ENCODE measurements at regions not wholly inside any gene's neighbourhood (a gene's known extent, or its start where the extent isn't known, plus 50 kb on each side); places are given as distances from the start of the nearest gene placed in this dataset.

DNA sequence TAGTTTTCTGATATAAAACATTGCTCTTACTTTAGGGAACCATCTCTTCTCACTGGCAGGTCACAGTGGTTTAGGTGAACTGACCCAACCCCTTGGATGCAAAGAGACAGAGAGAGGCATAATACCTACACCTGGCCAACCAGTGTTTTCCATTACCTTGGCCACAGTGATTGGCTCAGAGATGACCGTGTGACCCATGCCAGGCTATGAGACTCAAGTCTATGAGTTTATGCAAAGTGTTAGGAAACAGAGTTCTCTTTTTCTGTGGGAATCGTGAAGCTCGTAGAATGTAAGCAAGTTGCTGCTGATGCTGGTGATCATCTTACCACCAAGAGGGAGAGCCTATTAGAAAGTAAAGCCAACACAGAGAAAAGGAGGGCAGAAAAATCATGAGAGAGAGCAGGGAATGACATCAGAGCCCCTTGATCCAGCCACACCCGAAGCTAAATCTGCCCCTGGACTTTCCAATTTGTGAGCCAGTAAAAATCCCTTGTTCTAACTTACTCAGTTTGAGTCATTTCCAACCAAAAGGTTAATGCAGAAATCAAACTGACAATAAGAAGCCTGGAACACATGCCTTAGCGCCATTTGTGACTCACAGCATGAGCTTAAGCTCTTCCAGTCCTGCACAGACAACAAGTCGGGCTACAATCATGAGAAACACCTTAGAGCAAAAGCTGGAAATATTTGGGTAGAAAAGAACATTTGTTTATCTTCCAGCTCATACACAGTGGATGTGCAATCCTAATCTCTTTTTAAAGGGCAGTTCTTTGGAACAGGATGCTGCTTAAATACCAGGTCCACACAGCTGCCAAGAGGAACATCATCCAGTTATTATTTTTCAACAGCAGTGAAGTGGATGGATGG, 81.3 kb upstream of the KAZN start:
- DNase-seq (ENCODE audit: low spot score) = no peak
- intact Hi-C loops (cut with DNase I) = no loop called here

DNA sequence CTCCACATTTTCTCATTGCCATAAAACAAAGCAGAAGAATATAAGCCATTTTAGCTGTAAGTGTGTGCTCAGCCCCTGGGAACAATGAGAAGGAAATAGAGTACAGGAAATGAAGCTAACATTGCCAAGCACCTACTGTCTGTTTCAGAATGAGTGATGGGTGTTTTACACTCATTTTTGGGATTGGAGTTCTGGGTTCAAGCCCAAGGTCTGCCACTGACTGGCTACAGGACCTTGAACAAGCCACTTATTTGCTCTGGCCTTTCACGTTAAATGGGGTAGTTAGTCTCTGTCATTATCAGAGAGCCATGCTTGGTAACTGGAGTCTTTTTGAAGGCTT, 80.7 kb upstream of the KAZN start:
- no peak for DNase-seq (ENCODE audit: low spot score)

DNA sequence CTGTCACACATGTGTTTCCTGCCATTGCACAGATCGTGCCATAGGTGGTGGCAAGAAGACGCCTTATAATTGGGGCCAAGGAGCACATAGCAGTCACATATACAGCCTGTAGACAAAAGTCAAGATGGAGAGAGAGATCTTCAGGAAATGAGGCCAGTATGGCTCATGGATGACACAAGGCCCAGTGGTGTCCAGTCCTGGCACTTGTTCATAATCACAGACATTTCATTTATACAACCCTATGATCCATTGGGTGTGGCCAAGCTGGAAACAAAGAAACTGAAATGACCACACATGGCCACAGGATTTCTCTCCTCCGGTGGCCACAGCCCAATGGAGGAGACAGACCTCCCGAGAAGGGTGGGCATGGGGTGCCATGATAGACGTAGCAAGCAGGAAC, 78.5 kb upstream of the KAZN start:
- no peak for DNase-seq (ENCODE audit: low spot score)
- intact Hi-C loops (cut with DNase I) = no loop called here

More for the DNA sequence above, 80.7 kb upstream of the KAZN start:
- intact Hi-C loops (cut with DNase I) = no loop called here

DNA sequence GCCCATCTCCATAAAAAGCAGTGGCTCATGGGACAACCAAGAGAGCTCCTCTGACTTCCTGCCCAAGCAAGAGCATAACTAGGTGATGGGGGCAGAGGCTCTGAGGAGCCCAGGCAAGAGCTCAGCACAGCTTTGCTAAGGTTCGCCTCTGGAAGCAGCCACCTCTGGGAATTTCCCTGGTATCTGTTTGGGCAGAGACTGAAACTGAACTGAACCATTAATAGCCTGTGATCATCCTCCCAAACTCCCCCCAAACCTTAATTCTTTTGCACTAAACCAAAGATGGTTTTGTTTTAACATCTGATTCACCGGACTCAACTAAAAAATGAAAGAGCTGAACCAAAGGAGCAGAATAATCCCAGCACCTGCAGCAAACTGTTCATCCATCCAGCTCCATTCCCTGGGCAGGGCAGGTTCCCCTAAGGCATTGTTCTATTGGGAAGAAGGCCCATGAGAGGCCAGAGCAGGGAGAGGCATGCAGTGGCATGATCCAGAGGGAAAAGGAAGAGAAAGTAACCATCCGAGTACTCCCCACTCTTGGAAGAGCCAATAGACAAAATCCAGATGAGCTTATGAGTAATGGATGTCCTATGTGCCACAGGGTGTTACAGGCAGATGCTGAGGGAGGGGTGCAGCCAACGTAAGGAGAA, 77.8 kb upstream of the KAZN start:
- intact Hi-C loops (cut with DNase I) = no loop called here
- no peak for DNase-seq (ENCODE audit: low spot score)

DNA sequence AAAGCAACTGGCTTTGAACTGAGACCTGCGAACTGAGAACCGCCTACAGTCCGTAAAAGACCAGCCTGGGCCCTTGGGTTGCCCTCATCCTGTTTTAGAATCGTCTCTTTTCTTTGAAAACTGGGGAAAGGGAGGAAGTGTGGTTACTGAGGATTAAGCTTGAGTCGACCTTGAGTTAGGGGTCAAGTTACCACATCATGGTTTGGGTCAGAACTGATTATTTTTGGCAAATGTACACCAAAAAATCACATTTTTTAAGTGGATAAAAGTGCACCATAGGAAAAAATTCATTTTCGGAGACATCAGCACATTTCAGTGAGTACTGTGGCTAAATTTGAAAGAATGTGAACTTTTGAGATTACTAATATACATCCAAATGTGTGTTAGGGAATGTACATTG, 76.9 kb upstream of the KAZN start:
- DNase-seq (ENCODE audit: low spot score) = no peak
- intact Hi-C loops (cut with DNase I) = loop anchor here (2.0 kb wide), 1 partner anchor 35 kb away; no protein-coding TSS in a partner anchor

DNA sequence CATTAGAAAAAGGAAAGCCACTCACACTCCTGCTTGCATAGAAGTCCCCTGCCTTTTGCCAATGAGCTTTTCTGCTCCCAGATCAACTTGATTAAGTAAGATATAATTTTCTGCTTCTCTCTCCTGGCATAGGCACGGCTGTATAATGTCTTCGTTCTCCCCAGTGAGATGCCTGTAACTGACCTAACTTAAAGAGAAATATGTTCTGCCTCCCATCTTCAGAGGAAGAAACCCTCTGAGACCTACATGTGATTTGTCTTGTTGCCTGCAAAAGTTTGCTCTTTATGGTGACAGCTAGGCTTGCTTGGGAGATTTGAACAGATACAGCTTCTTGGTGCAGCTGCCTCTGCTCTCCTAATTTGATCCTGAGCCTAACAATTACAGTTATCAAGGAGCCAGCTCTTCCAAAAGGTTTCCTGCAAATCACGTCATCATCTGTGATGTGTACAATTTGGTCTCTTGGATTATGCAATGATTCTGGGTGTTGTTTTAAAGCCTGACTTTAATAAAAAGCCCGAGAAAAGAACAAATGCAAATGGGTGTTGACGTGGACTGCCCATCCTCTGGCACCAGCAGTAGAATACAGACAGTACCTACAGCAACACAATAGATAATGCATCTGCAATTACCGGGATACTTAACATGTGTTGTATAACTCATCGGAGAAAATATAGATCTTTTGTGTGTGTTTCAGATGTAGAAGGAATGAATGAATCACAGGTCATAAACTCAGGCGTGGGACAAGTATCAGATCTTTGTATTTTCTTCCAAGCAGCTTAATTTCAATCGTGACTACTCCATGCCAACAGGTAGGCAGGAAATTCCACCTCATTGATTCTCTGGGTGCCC, 76.2 kb upstream of the KAZN start:
- no peak for DNase-seq (ENCODE audit: low spot score)
- intact Hi-C loops (cut with DNase I) = loop anchor here (2.0 kb wide), 1 partner anchor 36 kb away; no protein-coding TSS in a partner anchor

DNA sequence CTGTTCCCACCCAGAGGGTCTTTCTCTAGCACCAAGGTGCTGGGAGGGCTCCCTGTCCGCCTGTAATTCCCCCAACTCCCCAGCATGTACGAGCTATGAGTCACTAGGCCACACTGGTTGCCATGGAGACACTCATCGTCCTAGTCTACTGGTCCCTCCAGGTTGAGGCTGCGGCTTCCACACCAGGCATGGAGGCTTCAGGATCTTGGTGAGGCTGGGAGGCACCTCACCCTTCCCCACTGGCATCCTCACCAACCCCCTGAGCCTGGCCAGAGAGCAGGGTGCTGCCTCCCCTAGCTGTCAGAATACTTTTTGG, 75.6 kb upstream of the KAZN start:
- no peak for DNase-seq (ENCODE audit: low spot score)
- intact Hi-C loops (cut with DNase I) = loop anchor here (2.0 kb wide), 1 partner anchor 36 kb away; no protein-coding TSS in a partner anchor

DNA sequence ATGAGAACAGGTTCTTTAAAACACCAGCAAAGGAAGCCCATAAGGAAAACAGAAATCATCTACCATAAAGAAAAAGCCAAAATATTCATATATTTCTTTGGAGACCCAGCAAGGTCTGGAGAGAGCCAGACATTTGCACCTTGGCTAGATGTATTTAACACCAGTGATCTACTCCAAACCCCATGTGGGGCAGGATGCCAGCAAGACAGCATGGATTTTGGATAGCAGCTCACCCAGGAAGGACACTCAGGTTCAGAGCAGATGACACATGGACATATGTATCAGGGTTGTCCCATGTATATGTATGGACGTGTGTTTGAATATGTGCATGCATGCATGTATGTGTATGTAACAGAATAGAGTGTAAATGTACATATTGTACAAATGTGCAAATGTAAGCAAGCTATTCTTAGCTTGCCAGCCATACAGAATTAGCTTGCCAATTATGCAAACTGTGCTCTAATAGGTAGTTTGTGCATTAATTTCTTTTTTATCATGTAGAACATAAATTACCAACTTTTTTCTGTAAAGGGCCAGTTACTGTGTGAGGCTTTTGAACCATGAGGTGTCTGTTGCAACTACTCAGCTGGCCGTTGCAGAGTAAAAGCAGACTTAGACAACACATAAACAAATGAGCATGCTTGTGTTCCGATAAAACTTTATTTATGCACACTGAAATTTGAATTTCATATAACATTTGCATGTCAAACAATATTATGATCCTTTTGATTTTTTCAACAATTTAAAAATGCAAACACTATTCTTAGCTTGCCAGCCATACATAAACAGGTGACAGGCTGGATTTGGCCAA, 73.5 kb upstream of the KAZN start:
- intact Hi-C loops (cut with DNase I) = no loop called here

DNA sequence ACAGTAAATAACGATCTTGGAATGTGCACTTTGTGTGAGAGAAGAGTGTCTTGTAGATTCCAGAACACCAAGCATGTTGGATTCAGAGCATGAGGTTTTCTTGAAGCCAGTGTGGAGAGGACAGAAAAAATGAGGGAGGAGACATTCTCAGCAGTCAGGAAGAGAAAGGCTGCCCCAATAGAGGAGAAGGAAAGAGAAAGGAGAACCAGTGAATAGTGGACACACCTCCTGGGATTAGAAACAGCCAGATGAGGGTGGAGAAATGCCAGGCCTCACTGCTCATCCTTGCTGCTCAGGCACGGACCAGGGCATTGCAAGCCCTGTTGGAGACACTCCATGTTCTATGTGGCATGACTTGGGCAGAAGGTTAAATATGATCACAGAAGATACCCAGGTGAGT, 69.0 kb upstream of the KAZN start:
- DNase-seq (ENCODE audit: low spot score) = no peak
- intact Hi-C loops (cut with DNase I) = no loop called here

More for the DNA sequence above, 73.5 kb upstream of the KAZN start:
- no peak for DNase-seq (ENCODE audit: low spot score)

DNA sequence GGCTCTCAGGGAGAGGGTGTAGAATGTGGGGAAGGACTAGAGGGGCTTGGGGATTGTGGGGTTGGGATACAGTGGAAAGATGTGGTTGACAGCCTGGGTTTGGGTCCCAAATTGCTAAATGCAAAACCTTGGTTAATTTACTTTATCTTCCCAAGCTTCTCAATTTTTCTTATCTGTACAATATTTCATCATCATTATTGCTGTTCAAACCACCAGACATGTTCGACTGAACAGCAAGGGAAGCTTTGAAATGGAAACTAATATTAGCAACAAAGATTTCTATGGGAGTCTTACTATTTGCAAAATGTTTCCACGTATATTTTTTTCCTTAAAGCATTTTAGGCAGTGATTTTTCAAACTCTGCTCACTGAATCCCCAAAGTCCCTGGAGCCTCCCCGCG, 67.0 kb upstream of the KAZN start:
- intact Hi-C loops (cut with DNase I) = no loop called here
- no peak for DNase-seq (ENCODE audit: low spot score)

DNA sequence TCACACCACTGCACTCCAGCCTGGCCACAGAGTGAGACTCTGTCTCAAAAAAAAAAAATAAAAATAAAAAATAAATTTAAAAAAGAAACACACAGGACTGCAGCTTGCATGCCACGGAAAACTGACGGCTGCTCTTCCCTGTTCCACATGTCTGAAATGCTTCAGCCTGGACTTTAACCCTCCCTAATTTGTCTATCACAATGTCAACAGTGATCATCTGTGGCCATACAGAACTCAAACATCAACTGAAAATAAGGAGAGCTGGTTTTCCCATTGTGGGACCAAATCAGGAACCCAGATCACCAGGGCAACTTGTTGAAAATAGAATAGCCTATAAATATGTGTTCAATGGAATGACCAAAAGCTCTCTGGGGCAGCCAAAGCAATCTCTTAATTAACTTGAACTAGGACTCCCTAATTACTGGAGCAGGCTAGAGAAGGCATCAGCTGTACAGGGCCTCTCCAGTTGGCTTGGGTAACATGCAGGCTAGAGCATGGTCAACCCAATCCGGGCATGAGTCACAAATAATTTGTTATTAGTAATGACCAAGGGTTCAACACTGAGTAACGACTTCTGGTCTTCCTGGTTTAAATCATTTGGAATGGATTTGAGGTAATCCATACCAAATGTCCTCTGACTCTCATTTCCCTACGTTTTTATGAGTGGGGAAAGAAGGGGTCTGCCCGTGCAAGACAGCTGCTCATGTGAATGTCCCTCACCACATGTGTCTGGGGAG, 62.7 kb upstream of the KAZN start:
- DNase-seq (ENCODE audit: low spot score) = no peak
- intact Hi-C loops (cut with DNase I) = no loop called here

DNA sequence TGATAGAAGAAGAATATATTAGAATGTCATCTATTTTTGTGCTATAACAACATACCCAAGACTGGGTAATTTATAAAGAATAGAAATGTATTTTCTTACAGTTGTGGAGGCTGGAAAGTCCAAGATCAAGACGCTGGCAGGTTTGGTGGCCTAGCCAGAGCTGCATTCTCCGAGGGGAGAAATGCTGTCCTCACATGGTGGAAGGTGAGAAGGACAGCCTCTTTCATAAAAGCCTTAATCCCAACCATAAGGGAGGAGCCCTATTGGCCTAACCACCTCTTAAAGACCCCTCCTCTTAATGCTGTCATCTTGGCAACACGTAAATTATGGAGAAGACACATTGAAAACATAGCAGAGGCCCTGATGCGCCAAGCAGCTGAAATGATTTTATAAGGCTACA, 60.1 kb upstream of the KAZN start:
- intact Hi-C loops (cut with DNase I) = no loop called here
- no peak for DNase-seq (ENCODE audit: low spot score)

DNA sequence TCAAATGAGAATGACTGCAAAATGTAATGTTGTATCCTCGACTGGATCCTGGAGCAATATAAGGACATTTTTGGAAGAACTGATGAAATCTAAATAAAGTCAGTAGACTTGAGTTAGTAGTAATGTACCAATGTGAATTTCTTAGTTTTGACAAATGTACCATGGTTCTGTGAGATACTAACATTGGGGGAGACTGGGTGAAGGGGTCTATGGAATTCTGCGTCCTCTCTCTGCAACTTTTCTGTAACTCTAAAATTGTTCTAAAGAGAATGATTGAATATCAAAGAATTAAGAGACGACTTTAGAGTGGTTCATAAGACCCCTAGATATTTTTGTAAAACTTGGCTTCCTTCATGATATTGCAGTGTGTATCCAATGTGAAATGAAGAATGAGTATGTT, 59.2 kb upstream of the KAZN start:
- intact Hi-C loops (cut with DNase I) = no loop called here
- DNase-seq (ENCODE audit: low spot score) = no peak

DNA sequence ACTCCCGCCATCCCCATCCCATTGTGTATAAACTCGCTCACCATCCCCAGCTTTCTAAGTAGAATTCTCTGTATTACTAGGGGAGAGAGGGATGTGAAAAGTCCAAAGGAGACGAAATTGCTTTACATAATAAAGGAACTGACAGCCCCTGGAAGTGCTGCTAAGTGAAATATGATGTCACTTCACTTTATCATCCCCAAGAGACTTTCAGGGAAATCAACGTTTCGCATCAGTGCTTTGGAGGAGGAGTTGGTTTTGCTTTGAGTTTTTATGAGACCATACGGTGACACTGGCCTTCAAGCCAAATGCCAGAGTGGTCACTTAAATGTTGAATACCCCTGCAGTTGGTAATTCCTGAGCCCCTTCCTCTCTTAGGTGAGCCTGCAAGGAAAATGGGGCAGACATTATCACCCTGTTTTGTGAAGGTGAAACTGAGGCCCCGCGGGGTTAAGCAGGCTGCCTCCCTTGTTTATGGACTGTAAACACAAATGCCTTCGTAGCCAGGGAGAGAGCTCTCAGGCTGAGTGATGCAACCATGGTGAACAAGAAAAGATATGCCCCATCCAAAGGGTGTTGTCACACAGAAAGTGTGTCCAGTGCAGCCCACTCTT, 58.4 kb upstream of the KAZN start:
- intact Hi-C loops (cut with DNase I) = no loop called here
- no peak for DNase-seq (ENCODE audit: low spot score)

DNA sequence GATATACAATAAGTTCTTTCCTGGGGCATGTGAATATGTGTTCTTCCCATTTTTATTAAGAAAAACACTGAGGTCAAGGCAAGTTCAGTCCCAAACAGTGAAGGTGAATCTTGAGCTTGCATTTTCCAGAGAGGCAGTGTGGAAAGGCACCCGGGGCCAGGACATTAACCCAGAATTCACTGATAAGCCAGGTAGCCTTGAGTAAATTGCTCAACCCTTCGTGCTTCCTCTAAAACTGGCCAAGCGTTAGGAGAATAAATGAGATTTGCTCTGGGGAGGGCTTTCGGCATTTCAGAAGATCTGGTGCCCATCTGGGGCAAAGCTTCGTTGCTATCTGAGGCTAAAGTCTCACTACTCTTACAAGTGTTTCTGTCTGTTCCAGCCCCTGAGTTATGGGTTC, 57.1 kb upstream of the KAZN start:
- no peak for DNase-seq (ENCODE audit: low spot score)
- intact Hi-C loops (cut with DNase I) = no loop called here

DNA sequence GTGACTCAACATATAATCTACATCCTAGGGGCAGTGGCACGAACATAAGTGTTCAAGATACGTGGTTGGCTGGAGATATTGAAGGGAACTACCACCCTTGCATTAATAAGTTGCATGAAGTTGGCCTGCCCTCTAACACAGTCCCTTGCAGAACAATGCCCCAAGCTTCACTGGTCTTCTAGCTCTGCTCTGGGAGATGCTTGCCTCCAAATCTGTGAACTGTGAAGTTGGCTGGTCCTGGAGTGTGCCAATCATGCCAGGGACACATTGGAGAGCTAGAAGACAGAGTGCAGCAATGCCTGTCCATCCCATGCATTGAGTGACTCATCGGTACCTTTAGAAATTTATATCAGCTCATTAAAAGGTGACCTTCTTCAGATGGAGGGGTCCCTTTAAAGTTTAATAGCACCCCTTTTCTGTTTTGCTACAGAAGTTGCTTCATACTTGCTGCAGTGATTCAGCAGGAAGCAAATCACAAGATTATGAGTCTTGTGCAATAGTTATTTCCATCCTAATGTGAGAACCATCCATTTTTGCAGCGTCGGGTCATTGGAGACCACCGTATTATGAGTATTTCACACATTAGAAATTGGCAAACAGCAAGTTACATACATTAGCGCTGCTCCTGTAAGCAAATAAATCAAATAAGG, 55.2 kb upstream of the KAZN start:
- intact Hi-C loops (cut with DNase I) = no loop called here

DNA sequence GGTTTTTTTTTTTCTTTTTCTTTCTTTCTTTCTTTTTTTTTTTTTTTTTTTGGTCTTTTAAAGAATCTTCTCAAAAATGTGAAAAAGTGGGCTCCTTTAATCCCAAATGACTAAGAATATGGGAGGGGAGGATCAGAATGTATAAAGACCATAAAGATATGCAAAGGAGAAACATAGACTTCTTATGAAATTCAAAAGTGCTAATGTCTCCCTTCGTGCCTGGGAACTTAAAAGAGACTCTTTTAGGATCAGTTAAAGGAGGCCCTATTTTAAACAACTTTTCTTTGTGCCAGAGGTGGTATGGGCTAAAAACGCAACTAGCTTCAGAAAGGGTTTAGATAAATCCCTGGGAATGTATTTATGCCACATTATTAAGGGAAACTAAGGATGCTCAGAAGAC, 54.2 kb upstream of the KAZN start:
- intact Hi-C loops (cut with DNase I) = no loop called here
- DNase-seq (ENCODE audit: low spot score) = no peak

More for the DNA sequence above, 55.2 kb upstream of the KAZN start:
- no peak for DNase-seq (ENCODE audit: low spot score)

DNA sequence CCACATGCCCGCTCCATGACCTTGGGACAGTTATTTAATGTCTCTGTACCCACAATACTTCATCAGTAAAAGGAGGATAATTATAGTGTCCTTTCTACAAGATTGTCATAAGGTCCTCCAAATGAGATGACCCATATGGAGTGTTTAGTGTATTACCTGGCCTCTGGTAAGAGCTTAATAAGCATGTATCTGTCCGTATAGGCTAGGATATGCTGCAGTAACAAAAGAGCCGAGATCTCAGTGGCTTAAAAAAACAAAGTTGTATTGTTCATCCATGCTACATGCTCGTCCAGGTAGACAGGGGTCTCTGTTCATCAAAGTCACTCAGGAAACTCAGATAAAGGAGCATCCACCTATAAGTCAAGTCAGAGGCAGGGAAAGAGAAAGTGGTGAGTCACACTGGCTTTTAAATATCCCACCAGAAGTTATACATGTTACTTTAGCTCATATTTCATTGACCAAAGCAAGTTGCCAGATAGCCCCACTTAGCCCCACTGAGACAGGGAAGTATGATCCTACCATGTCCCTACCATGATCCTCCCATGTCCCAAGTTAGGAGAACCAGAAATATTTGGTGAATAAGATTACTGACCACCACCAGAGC, 53.0 kb upstream of the KAZN start:
- no peak for DNase-seq (ENCODE audit: low spot score)
- intact Hi-C loops (cut with DNase I) = no loop called here

All from cardiac septum (tissue), 1 donor.